WI38 (cell line): ENCODE measurements at regions not wholly inside any gene's neighbourhood (a gene's known extent, or its start where the extent isn't known, plus 50 kb on each side); places are given as distances from the start of the nearest gene placed in this dataset.

Experiments
- H3K4me3 ChIP-seq: 2 replicates; pipeline ENCODE4 v1.5.1; 2011; ENCODE audit warnings: low read depth, mild to moderate bottlenecking, control low read depth, low read length
- TF ChIP-seq, protein P1 (sequence below): IDR thresholded peaks from 2 replicates; pipeline ENCODE4 v1.5.1; 2012; ENCODE audit warnings: low read depth, mild to moderate bottlenecking, control low read depth, low read length

- TF ChIP-seq, protein P1, sequence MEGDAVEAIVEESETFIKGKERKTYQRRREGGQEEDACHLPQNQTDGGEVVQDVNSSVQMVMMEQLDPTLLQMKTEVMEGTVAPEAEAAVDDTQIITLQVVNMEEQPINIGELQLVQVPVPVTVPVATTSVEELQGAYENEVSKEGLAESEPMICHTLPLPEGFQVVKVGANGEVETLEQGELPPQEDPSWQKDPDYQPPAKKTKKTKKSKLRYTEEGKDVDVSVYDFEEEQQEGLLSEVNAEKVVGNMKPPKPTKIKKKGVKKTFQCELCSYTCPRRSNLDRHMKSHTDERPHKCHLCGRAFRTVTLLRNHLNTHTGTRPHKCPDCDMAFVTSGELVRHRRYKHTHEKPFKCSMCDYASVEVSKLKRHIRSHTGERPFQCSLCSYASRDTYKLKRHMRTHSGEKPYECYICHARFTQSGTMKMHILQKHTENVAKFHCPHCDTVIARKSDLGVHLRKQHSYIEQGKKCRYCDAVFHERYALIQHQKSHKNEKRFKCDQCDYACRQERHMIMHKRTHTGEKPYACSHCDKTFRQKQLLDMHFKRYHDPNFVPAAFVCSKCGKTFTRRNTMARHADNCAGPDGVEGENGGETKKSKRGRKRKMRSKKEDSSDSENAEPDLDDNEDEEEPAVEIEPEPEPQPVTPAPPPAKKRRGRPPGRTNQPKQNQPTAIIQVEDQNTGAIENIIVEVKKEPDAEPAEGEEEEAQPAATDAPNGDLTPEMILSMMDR: no peak
Observed at GRCh38 chr1:63107066-63107465, 215.3 kb upstream of the FOXD3 start.

DNA sequence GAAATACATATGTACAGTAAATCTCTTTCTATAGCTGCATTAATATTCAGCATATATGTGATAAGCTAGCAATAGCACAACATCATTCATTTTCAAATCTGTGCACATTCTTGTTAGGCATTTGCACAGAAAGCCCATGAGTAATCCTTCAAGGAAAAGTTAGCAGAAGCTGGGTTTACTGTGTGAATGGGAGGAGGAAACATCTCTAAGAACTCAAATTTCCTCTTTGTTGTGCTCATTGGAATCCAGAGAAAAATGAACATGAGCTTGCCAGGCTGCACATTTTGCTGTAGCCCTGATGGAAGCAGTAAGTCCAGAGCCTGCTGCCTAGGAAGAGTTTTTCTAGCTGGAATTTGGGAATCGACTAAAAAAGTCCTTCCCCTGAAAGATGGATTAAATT, 214.2 kb upstream of the FOXD3 start:
- TF ChIP-seq, protein P1: no peak
- no peak overlapping the region for H3K4me3 ChIP-seq

More at GRCh38 chr1:63107066-63107465, 215.3 kb upstream of the FOXD3 start:
- H3K4me3 ChIP-seq: no peak overlapping the region

GRCh38 chr1:63112155-63112900, 210.0 kb upstream of the FOXD3 start:
- TF ChIP-seq, protein P1: no peak
- H3K4me3 ChIP-seq: no peak overlapping the region

DNA sequence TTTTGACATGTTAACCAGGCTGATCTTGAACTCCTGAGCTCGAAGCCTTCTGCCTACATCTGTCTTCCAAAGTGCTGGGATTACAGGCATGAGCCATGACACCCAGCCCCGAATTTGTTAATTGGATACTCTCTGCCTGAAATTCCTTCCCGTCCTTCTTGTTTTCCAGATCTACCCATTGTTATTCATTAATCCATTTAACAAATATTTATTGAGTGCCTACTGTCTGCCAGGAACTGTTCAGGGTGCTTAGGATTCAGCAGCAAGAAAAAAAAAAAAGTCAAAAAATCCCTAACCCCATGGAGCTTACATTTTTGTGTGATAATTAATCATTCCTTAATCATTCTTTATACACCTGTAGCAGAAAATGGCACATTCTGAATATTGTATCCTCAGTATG, 206.8 kb upstream of the FOXD3 start:
- TF ChIP-seq, protein P1: no peak
- H3K4me3 ChIP-seq: no peak overlapping the region

- TF ChIP-seq, protein P1: no peak
- H3K4me3 ChIP-seq: no peak overlapping the region
Observed at GRCh38 chr1:63116016-63116415, 206.4 kb upstream of the FOXD3 start.

DNA sequence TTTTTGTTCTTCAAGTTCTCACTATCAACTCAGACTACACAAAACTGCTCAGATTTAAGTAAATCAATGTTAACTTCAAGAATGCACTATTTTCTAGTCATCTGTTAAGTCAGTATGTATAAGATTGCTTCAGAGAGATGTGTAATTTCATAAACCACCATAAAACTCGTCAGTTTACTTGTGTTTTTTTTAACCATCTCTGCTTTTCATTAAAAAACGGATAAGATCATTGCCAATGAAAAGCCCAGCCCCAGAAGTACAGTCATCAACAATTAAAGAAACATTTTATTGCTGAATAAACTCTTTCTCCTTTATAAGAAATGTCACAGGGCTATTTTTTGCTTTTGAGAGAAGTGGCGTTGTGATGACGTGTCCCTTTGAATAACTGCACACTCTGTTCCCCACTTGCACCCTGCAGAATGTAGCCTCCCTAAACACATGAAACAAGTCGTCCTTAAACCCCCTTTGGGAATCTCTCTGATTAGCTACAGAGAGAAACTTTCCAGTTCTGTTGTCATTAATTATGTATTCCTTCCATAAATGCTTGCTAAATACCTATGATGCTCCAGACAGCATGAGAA, 202.7 kb upstream of the FOXD3 start:
- TF ChIP-seq, protein P1: no peak
- H3K4me3 ChIP-seq: no peak overlapping the region

- H3K4me3 ChIP-seq: no peak overlapping the region
- TF ChIP-seq, protein P1: no peak
Observed at GRCh38 chr1:63122079-63122478, 200.3 kb upstream of the FOXD3 start.
